Suprapubic skin (tissue), 3 donors: ENCODE measurements at regions not wholly inside any gene's neighbourhood (a gene's known extent, or its start where the extent isn't known, plus 50 kb on each side); places are given as distances from the start of the nearest gene placed in this dataset.

Experiments
- EP300 ChIP-seq: sonication (generic); formaldehyde crosslinking; IDR thresholded peaks from one replicate; pipeline ENCODE4 v1.6.1; 2017; ENCODE audit warnings: antibody characterized with exemption
- POLR2A ChIP-seq, 2 donors: fragments of 450-650 bp; IDR thresholded peaks; one replicate each; pipeline ENCODE4 v1.6.1; 2017; ENCODE audit warnings: antibody characterized with exemption in 2 of 2, mild to moderate bottlenecking in 2 of 2, moderate library complexity in 2 of 2
- TF ChIP-seq, protein P1 (sequence below), 2 donors: fragments of 200-600 bp in 1 of 2; fragments of 450-650 bp in 1 of 2; sonication (generic) in 1 of 2; IDR thresholded peaks; one replicate each; pipeline ENCODE4 v1.5.1; 2016 to 2019; ENCODE audit warnings: antibody characterized with exemption in 2 of 2, mild to moderate bottlenecking in 1 of 2, moderate library complexity in 1 of 2

DNA sequence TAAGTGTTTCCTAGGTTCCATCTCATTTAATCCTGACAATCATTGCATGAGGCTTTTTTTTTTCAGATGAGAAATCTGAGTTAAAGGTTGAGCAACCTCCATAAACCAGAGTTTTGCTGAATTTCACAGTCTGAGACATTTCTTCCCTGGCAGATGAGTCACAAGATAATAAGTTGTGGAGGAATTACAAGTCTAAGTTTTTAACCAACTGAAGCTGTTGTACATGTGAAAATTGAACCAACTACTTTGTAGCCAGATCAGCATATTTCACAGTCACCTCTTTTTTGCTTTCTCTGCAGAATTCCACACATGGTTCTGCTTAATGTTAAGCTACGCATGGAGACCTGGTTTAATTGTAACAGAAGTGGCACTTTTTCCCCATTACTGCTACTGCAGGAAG lies 765.6 kb downstream of the CDH11 start:
- TF ChIP-seq, protein P1, sequence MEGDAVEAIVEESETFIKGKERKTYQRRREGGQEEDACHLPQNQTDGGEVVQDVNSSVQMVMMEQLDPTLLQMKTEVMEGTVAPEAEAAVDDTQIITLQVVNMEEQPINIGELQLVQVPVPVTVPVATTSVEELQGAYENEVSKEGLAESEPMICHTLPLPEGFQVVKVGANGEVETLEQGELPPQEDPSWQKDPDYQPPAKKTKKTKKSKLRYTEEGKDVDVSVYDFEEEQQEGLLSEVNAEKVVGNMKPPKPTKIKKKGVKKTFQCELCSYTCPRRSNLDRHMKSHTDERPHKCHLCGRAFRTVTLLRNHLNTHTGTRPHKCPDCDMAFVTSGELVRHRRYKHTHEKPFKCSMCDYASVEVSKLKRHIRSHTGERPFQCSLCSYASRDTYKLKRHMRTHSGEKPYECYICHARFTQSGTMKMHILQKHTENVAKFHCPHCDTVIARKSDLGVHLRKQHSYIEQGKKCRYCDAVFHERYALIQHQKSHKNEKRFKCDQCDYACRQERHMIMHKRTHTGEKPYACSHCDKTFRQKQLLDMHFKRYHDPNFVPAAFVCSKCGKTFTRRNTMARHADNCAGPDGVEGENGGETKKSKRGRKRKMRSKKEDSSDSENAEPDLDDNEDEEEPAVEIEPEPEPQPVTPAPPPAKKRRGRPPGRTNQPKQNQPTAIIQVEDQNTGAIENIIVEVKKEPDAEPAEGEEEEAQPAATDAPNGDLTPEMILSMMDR (IDR thresholded peaks at IDR 0.05) = no peak
- no peak for TF ChIP-seq POLR2A (IDR thresholded peaks at IDR 0.05)
- TF ChIP-seq EP300 = no peak
